IMR-90 (cell line): ENCODE measurements at regions not wholly inside any gene's neighbourhood (a gene's known extent, or its start where the extent isn't known, plus 50 kb on each side); places are given as distances from the start of the nearest gene placed in this dataset.

ENCODE experiments used
- ATAC-seq: fragments of 200-7000 bp; cut with Tn5 transposase; 2 replicates; pipeline ENCODE4 v1.9.1; 2020; ENCODE audit warnings: low read depth, mild to moderate bottlenecking, moderate library complexity
- BruUV-seq: library from RNA; stranded (reverse); fragments of 400-500 nt; replicated peaks from 2 replicates; lab custom pipeline; 2021; lab: Mats Ljungman, UMichigan
- CTCF ChIA-PET: fragments of 300-600 bp; formaldehyde crosslinking; extraction: SDS; loops from one replicate; lab custom pipeline; 2021; ENCODE audit warnings: antibody characterized with exemption; lab: Yijun Ruan, JAX
- POLR2A ChIA-PET: fragments of 300-600 bp; sonication (Branson Sonifier 250); formaldehyde crosslinking; loops from one replicate; lab custom pipeline; 2022; ENCODE audit warnings: antibody characterized with exemption; ENCODE audit not compliant: unreplicated experiment; lab: Charles Lee
- DNase-seq: peaks from one replicate; pipeline ENCODE4 v3.0.0; 2013
- H2AFZ ChIP-seq: replicated peaks from 2 replicates; pipeline ENCODE3; 2013; ENCODE audit warnings: low read length, mild to moderate bottlenecking; ENCODE audit not compliant: poor library complexity
- H2AK5ac ChIP-seq: 2 replicates; pipeline ENCODE4 v1.6.1; 2013; ENCODE audit warnings: low read depth, low read length, inconsistent platforms
- H2AK9ac ChIP-seq: replicated peaks from 2 replicates; pipeline ENCODE3; 2013; ENCODE audit warnings: mild to moderate bottlenecking, low read depth, low read length, moderate library complexity; ENCODE audit not compliant: poor library complexity
- H2BK120ac ChIP-seq: 2 replicates; pipeline ENCODE4 v1.6.1; 2013; ENCODE audit warnings: low read depth, low read length, inconsistent platforms
- H2BK15ac ChIP-seq: 3 replicates; pipeline ENCODE4 v1.6.1; 2013; ENCODE audit warnings: low read depth, low read length, inconsistent platforms
- H2BK20ac ChIP-seq: 2 replicates; pipeline ENCODE4 v1.6.1; 2013; ENCODE audit warnings: low read depth, mild to moderate bottlenecking, inconsistent platforms, low read length, moderate library complexity
- H2BK5ac ChIP-seq: 2 replicates; pipeline ENCODE4 v1.6.1; 2013; ENCODE audit warnings: mild to moderate bottlenecking, low read depth, low read length, inconsistent platforms; ENCODE audit not compliant: poor library complexity, severe bottlenecking
- H3K14ac ChIP-seq: replicated peaks from 2 replicates; pipeline ENCODE4 v1.6.1; 2013; ENCODE audit warnings: low read depth, low read length, inconsistent platforms
- H3K18ac ChIP-seq: 2 replicates; pipeline ENCODE4 v1.6.1; 2013; ENCODE audit warnings: low read depth, low read length, control low read depth
- H3K23ac ChIP-seq: 2 replicates; pipeline ENCODE4 v1.6.1; 2013; ENCODE audit warnings: low read depth, low read length, inconsistent platforms
- H3K27ac ChIP-seq: 2 replicates; pipeline ENCODE4 v1.5.1; 2013; ENCODE audit warnings: mild to moderate bottlenecking, control low read depth, low read length; ENCODE audit not compliant: insufficient read depth
- H3K27me3 ChIP-seq: 2 replicates; pipeline ENCODE4 v1.6.1; 2013; ENCODE audit warnings: low read length; ENCODE audit not compliant: control insufficient read depth, insufficient read depth
- H3K36me3 ChIP-seq: 2 replicates; pipeline ENCODE4 v1.6.1; 2013; ENCODE audit warnings: low read length, mixed read lengths; ENCODE audit not compliant: control insufficient read depth, insufficient read depth
- H3K4ac ChIP-seq: 2 replicates; pipeline ENCODE4 v1.6.1; 2013; ENCODE audit warnings: low read depth, low read length, inconsistent platforms
- H3K4me1 ChIP-seq: 2 replicates; pipeline ENCODE4 v1.6.1; 2013; ENCODE audit warnings: low read length, mixed read lengths; ENCODE audit not compliant: control insufficient read depth, insufficient read depth
- H3K4me2 ChIP-seq: 2 replicates; pipeline ENCODE4 v1.6.1; 2013; ENCODE audit warnings: low read depth, mild to moderate bottlenecking, control low read depth, low read length, moderate library complexity
- H3K4me3 ChIP-seq: 2 replicates; pipeline ENCODE4 v1.5.1; 2013; ENCODE audit warnings: low read depth, mild to moderate bottlenecking, control low read depth, low read length, moderate library complexity; ENCODE audit not compliant: insufficient read depth
- H3K56ac ChIP-seq: 2 replicates; pipeline ENCODE4 v1.6.1; 2013; ENCODE audit warnings: low read length, inconsistent platforms; ENCODE audit not compliant: insufficient read depth; ENCODE audit errors: extremely low read depth
- H3K79me1 ChIP-seq, 2 experiments: 2 replicates each; pipeline ENCODE4 v1.6.1; 2013; ENCODE audit warnings: low read length in 2 of 2, inconsistent platforms in 1 of 2, low read depth in 1 of 2
- H3K9ac ChIP-seq: 2 replicates; pipeline ENCODE4 v1.6.1; 2013; ENCODE audit warnings: low read depth, low read length, control low read depth
- H3K9me1 ChIP-seq: 2 replicates; pipeline ENCODE4 v1.6.1; 2013; ENCODE audit warnings: low read length, inconsistent platforms; ENCODE audit not compliant: insufficient read depth
- H3K9me3 ChIP-seq: 2 replicates; pipeline ENCODE4 v1.6.1; 2013; ENCODE audit warnings: low read length; ENCODE audit not compliant: control insufficient read depth, insufficient read depth
- H4K20me1 ChIP-seq: 2 replicates; pipeline ENCODE4 v1.6.1; 2013; ENCODE audit warnings: low read length, inconsistent platforms; ENCODE audit not compliant: insufficient read depth
- H4K5ac ChIP-seq: 2 replicates; pipeline ENCODE4 v1.6.1; 2013; ENCODE audit warnings: mild to moderate bottlenecking, low read depth, low read length, control low read depth
- H4K8ac ChIP-seq, 2 experiments: 2 replicates each; pipeline ENCODE4 v1.6.1; 2013; ENCODE audit warnings: low read depth in 2 of 2, low read length in 2 of 2, control low read depth in 1 of 2, inconsistent platforms in 1 of 2
- H4K91ac ChIP-seq: 2 replicates; pipeline ENCODE4 v1.6.1; 2013; ENCODE audit warnings: low read depth, low read length, inconsistent platforms; ENCODE audit not compliant: insufficient read depth
- RCOR1 ChIP-seq: IDR thresholded peaks from 2 replicates; pipeline ENCODE4 v1.6.1; 2012; ENCODE audit warnings: mild to moderate bottlenecking, low read length, improper control_type of control experiment; ENCODE audit not compliant: insufficient replicate concordance
- WGBS, 2 experiments: methylation state at CpG; one replicate each; pipeline versions ENCODE4 v1.1.5 to v1.1.7; 2013; ENCODE audit warnings: missing lambda C conversion rate in 2 of 2; ENCODE audit not compliant: insufficient read length in 1 of 2; ENCODE audit errors: extremely low coverage in 2 of 2; 5-methylcytosine and 5-hydroxymethylcytosine counted together
- dilution Hi-C: fragments of 300-500 bp; cut with HindIII; formaldehyde crosslinking; loops from one replicate; pipeline ENCODE4 v1.14.3; 2018; ENCODE audit warnings: low sequenced_read_pairs; ENCODE audit not compliant: unreplicated experiment
- in situ Hi-C: fragments of 300-500 bp; cut with MboI; formaldehyde crosslinking; loops from 3 replicates; pipeline ENCODE4 v1.14.3; 2019; ENCODE audit warnings: low sequenced_read_pairs, inconsistent platforms, mixed read lengths
- intact Hi-C: fragments of 100-400 bp; cut with micrococcal nuclease; formaldehyde crosslinking; loops from 2 replicates; pipeline ENCODE4 v1.10.0; 2022

GRCh38 chr4:31660916-31661315 is 940.7 kb downstream of the PCDH7 start:
- in situ Hi-C loops (no loop called here), intact Hi-C loops (no loop called here), dilution Hi-C loops (no loop called here)
- WGBS, 2 experiments: no CpG with 5 or more reads among the region's 1 CpG
- Histone ChIP-seq H3K79me1 (no peaks in the 10 kb centered on the region), H2BK15ac (no peak overlapping the region), H3K9ac (no peak overlapping the region), H2AFZ (no peak overlapping the region), H3K23ac (no peak overlapping the region), H3K4me1 (no peaks in the 10 kb centered on the region), H3K4ac (no peak overlapping the region), H3K9me1 (no peaks in the 10 kb centered on the region), H3K56ac (no peak overlapping the region), H3K18ac (no peak overlapping the region), H4K20me1 (no peaks in the 10 kb centered on the region), H2BK5ac (no peak overlapping the region), H3K27ac (no peak overlapping the region), H4K8ac (no peak overlapping the region), H2AK9ac (no peak overlapping the region), H3K4me3 (no peak overlapping the region), H3K4me2 (no peak overlapping the region), H2BK20ac (no peak overlapping the region), H3K14ac (no peak overlapping the region), H2BK120ac (no peak overlapping the region), H3K9me3 (no peaks in the 10 kb centered on the region), H3K36me3 (no peaks in the 10 kb centered on the region), H2AK5ac (no peak overlapping the region), H4K5ac (no peak overlapping the region), H3K27me3 (no peaks in the 10 kb centered on the region), H4K91ac (no peak overlapping the region)
- no TSS peak for BruUV-seq
- POLR2A ChIA-PET: no interaction called here
- CTCF ChIA-PET: no interaction called here
- no peak for DNase-seq
- TF ChIP-seq RCOR1: no peak
- no peak for ATAC-seq
